Myocyte (in vitro differentiated cells): ENCODE measurements at regions not wholly inside any gene's neighbourhood (a gene's known extent, or its start where the extent isn't known, plus 50 kb on each side); places are given as distances from the start of the nearest gene placed in this dataset.
"Not testable (repeated sequence)": the region's sequence is repeated elsewhere in the genome, so short reads cannot be mapped to it uniquely, and the experiment has no call there.

Experiments used
- DNase-seq: peaks from one replicate; pipeline ENCODE4 v3.0.0-alpha.2; 2012; ENCODE audit warnings: low read depth

GRCh38 chr6:159414711-159415110 is 245.5 kb downstream of the FNDC1 start:
- DNase-seq, result no peak

DNA sequence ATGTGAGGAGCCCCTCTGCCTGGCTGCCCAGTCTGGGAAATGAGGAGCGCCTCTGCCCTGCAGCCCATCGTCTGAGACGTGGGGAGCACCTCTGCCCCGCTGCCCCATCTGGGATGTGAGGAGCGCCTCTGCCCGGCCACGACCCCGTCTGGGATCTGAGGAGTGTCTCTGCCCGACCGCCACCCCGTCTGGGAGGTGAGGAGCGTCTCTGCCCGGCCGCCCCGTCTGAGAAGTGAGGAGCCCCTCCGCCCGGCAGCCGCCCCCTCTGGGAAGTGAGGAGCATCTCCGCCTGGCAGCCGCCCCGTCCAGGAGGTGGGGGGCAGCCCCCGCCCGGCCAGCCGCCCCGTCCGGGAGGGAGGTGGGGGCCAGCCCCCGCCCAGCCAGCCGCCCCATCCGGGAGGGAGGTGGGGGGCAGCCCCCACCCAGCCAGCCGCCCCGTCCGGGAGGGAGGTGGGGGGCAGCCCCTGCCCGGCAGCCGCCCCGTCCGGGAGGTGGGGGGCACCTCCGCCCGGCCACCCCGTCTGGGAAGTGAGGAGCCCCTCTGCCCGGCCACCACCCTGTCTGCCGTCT is 238.1 kb downstream of the FNDC1 start:
- DNase-seq, result not testable (repeated sequence)

- no peak for DNase-seq
Observed at GRCh38 chr6:159404296-159404695, 235.1 kb downstream of the FNDC1 start.

GRCh38 chr6:159400826-159401225 is 231.6 kb downstream of the FNDC1 start:
- no peak for DNase-seq

DNA sequence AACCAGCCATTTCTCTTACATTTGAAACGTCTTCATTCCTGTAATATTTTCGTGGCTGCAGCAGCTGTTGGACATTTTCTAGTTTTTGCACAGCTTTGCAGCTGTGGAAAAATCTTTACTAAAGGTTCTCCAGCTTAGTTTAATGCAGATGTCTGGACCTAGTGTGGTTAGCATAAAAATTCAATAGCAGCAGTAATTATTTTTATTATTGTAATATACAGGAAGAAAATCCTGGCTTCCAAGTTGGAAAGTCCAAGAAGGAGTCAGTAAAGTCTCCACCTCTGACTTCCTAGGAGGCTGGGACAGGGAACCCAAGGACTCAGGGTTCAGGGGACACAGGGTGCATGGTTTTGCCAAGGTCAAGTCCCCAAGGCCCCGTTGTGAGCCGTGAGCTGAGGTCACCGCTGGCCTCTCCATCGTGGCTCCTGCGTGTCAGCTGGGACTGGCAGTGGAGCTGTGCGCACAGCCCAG is 230.6 kb downstream of the FNDC1 start:
- no peak for DNase-seq

DNA sequence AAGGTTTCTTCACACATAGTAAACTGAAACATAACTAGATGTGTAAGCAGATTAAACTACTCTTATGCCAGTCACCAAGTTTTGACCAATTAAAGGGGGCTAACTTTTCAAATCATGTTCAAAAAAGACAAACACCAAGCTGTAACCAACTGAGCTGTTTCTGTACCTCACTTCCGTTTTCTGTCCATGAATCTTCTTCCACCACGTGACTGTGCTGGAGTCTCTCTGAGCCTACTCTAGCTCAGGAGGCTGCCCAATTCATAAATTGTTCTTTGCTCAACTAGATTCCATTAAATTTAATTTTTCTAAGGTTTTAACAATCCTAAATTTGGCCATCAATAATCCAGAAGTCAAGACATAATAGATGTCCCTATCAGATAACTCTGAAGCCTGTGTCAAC is 229.4 kb downstream of the FNDC1 start:
- DNase-seq, result no peak

- no peak for DNase-seq
Observed at GRCh38 chr6:159397753-159398152, 228.6 kb downstream of the FNDC1 start.

DNA sequence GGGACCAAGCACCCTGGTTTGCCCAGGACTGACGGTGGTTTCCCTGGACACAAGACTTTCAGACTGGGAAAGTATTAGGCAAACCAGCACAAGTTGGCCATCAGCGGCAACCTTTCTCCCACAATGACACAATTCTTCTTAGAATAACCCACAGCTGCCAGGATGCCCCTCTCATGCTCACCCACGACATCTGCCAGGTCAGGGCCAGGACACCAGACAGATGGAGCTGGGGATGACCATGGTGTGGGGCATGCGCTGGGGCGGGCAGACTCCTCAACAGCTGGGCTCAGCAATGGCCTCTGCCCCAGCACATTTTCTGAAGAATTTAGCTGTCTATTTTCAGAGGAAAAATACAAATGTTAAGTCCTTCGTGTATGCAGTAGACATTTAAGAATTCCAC is 226.4 kb downstream of the FNDC1 start:
- peak; percentile 28 for DNase-seq

GRCh38 chr6:159392695-159393094 is 223.5 kb downstream of the FNDC1 start:
- not testable (repeated sequence) for DNase-seq

DNA sequence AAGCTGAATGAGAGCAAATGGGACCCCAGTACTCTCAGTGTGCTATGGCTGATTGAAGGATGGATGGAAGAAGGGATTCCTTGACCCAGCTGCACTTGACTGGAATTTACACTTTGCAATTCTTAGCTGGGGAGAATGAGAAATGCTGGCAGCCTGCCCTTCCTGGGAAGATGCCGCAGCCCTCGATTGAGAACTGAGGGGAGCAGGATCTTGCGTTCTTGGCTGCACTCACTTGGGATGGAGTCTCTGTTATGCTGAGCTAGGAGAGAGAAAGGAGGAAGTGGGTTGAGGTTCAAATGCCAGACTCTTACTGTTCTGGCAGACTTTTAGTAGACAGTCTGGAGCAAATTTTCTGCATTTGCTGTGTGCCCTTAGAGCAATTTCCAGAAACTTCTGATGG is 221.2 kb downstream of the FNDC1 start:
- no peak for DNase-seq

GRCh38 chr6:159389695-159390094 is 220.5 kb downstream of the FNDC1 start:
- no peak for DNase-seq

DNA sequence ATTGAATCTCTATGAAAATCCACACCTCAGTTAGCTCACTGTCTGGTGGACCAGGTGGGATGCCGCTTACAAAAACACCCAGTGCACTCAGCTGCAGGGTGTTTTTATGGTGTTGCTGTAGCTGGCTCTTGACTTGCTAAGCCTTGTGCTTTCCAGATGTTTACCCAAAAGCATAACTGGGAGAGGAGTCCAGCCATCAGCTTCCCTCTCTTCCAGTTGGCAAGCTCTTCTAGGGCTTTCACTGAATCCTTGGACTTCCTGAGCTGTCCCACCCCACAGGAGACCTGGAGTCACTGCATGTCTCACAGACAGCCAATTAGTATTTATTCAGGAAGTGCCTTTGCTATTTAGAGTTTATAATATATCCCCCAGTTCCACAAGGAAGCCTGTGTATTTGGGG is 210.9 kb downstream of the FNDC1 start:
- DNase-seq, result no peak

DNA sequence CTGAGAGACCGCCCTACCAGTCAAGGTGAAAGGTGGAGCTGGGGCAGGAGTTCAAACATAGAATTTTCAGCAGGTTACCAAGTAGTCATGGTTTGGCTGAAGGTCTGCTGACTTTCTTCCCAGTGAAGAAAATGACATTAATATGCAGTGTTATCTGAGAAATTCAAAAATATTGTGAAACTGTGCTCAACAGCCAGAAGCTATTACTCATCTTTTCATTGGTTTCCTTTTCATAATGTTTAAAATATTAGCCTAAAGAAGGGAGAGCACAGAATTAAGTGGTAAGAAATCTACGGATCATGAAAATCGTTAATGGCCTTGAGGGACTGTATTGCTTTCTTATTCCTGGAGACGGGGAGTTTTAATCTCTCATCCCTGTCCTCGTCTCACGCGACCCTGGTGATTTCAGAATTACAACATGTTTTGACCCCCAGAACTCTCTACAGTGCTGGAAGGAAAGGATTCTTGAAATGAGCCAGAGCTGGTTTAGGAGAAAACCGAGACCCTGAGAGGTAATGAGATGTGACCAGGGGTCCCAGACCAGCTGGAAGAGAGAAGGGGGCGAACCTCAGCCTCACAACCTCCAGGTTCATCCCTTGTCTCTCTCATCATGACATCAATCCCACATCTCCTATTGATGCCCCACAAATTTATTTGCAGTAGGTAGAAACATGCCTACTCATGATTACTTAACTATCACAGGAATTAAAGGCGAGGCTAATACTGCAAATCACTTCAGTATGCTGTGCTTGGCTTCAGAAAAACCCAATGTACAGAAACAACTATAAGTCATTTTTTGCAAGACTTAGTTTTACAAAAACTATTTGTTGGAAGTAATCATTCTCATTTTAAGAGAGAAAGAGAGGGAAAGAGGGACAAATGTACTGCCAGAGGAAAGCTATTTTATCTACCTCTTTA is 209.5 kb downstream of the FNDC1 start:
- DNase-seq, result no peak

- no peak for DNase-seq
Observed at GRCh38 chr6:159376516-159377158, 207.4 kb downstream of the FNDC1 start.

- DNase-seq, result no peak
Observed at GRCh38 chr6:159375014-159375413, 205.8 kb downstream of the FNDC1 start.

DNA sequence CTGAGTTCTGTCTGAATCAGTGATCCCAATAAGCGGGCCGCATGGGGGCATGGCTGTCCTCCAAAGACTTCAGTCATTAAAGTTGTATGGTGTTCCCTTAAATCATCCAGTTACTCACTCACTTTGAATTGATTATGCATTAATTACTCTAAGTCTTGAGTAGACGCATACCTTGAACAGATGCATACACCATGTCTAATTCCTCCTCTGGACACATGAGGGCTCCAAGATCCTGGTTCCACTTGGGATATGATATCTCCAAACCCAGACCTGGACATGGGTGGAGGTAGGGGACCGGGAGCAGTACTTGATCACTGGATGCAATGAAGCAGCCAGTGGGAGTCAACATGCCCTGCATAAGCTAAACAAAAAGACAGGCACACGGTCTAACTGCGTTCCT is 204.5 kb downstream of the FNDC1 start:
- DNase-seq, result no peak

DNA sequence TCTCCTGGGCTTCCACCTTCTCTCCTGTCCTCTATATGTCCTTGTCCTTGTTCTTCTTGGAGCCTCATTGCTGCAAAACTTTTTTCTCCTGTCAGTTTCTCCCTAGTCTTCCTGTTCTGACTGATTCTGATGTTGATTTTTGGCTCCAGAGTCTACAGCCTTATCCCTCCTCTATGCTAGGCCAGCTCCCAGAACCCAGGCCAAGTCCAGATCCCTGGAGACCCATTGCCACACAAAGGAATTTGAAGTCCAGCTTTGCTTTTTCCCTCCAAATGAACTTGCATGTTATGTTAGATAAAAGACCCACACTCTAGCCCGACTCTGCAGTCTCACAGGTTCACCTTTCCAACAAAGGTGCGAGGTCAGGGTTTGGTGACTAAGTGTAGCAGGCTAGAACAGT is 203.1 kb downstream of the FNDC1 start:
- DNase-seq, result no peak

GRCh38 chr6:159360306-159360705 is 191.1 kb downstream of the FNDC1 start:
- peak; percentile 26 for DNase-seq

- DNase-seq, result peak; percentile 3
Observed at GRCh38 chr6:159359581-159360297, 190.5 kb downstream of the FNDC1 start.

- DNase-seq, result no peak
Observed at GRCh38 chr6:159358562-159358961, 189.4 kb downstream of the FNDC1 start.

DNA sequence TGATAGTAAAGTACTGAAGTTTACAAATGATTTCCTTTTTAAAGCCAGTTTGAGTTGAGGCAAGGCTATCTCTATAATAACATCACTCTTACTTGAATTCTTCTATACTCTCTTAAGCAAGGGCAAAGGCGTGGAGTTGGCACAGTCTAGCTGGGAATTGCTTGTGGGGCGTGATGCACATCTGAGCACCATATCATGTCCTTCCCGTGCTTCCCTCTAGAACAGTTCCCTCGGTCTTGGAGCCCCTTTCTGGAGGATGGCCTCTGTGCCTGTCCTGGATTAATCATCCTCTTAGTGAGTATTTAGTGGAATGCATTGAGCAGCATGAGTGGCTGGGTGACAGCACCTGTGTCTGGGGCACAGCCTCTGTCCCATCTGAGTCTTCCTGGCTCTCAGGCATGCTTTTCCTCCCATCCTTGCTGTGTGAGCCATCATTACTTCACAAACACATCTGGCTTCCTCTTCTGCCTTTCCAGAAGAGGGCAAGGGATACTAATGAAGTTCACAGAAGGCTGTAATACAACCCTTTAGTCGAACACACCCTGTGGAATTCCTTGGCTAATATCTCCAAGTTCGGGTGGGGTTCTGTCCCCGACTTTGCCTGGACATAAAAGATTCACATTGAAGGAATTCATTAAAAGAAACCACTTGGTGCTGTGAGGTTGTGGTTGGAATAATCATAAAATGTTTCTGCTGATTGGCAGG is 188.2 kb downstream of the FNDC1 start:
- DNase-seq, result no peak
